ENCODE measurements at regions not wholly inside any gene's neighbourhood (a gene's known extent, or its start where the extent isn't known, plus 50 kb on each side); places are given as distances from the start of the nearest gene placed in this dataset.

- TF ChIP-seq USF2 (IDR thresholded peaks at IDR 0.05; ENCODE audit: low read length) (no peak), EZH2 (IDR thresholded peaks at IDR 0.05; ENCODE audit: low read depth, low read length, severe bottlenecking) (no peak), POLR2A (IDR thresholded peaks at IDR 0.05; ENCODE audit: control extremely low read depth in 1 of 2, low read depth in 2 of 2, low read length in 2 of 2) (no peak), SRF (IDR thresholded peaks at IDR 0.05; ENCODE audit: low read depth, low read length) (no peak), POLR2AphosphoS5 (IDR thresholded peaks at IDR 0.05; ENCODE audit: low read depth, low read length) (no peak), ASH2L (IDR thresholded peaks at IDR 0.05; ENCODE audit: low read length) (no peak), MAX (IDR thresholded peaks at IDR 0.05) (no peak), GTF2F1 (IDR thresholded peaks at IDR 0.05; ENCODE audit: borderline replicate concordance, low read depth, low read length) (no peak)
- TF ChIP-seq, protein P1, sequence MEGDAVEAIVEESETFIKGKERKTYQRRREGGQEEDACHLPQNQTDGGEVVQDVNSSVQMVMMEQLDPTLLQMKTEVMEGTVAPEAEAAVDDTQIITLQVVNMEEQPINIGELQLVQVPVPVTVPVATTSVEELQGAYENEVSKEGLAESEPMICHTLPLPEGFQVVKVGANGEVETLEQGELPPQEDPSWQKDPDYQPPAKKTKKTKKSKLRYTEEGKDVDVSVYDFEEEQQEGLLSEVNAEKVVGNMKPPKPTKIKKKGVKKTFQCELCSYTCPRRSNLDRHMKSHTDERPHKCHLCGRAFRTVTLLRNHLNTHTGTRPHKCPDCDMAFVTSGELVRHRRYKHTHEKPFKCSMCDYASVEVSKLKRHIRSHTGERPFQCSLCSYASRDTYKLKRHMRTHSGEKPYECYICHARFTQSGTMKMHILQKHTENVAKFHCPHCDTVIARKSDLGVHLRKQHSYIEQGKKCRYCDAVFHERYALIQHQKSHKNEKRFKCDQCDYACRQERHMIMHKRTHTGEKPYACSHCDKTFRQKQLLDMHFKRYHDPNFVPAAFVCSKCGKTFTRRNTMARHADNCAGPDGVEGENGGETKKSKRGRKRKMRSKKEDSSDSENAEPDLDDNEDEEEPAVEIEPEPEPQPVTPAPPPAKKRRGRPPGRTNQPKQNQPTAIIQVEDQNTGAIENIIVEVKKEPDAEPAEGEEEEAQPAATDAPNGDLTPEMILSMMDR (IDR thresholded peaks at IDR 0.05; ENCODE audit: control extremely low read depth in 1 of 3, insufficient read depth in 1 of 3, low read depth in 1 of 3, low read length in 3 of 3), result no peak
These were observed 74.7 kb downstream of the BMP4 start for GRCh38 chr14:53881921-53882320.

Data from H1 (cell line).